ENCODE measurements at regions not wholly inside any gene's neighbourhood (a gene's known extent, or its start where the extent isn't known, plus 50 kb on each side); places are given as distances from the start of the nearest gene placed in this dataset.

- no peak for TF ChIP-seq EP300 (conservative IDR thresholded peaks at IDR 0.05; ENCODE audit: poor library complexity, severe bottlenecking)
- no peak for TF ChIP-seq CTCF (IDR thresholded peaks at IDR 0.05; ENCODE audit: poor library complexity, severe bottlenecking)
- TF ChIP-seq REST (IDR thresholded peaks at IDR 0.05; ENCODE audit: borderline replicate concordance) = no peak
- Histone ChIP-seq H3K9me2 (ENCODE audit: insufficient read depth, low read length) (no peaks in the 10 kb centered on the region), H3K27ac (ENCODE audit: low read length) (no peak overlapping the region), H3K4me3 (ENCODE audit: low read length) (no peak overlapping the region), H3F3A (ENCODE audit: insufficient read depth, low read length, poor library complexity, severe bottlenecking) (no peaks in the 10 kb centered on the region), H2AFZ (ENCODE audit: low read depth, low read length) (no peak overlapping the region), H3K4me2 (ENCODE audit: low read length) (no peak overlapping the region), H3K27me3 (ENCODE audit: insufficient read depth, low read depth, low read length) (no peaks in the 10 kb centered on the region), H3K79me2 (replicated peaks; ENCODE audit: insufficient read depth, low read length) (no peaks in the 10 kb centered on the region), H3K36me3 (ENCODE audit: insufficient read depth, low read length) (no peaks in the 10 kb centered on the region), H3K9ac (ENCODE audit: low read length) (no peak overlapping the region), H3K9me3 (ENCODE audit: low read length) (no peaks in the 10 kb centered on the region), H4K20me1 (ENCODE audit: insufficient read depth) (no peaks in the 10 kb centered on the region)
Measured at GRCh38 chr4:123455360-123455759, 58.8 kb downstream of the SPRY1 start.

GRCh38 chr4:123462007-123462406 lies 65.4 kb downstream of the SPRY1 start:
- Histone ChIP-seq H3K9ac (ENCODE audit: low read length) (no peak overlapping the region), H3K9me3 (ENCODE audit: low read length) (no peaks in the 10 kb centered on the region), H2AFZ (ENCODE audit: low read depth, low read length) (no peak overlapping the region), H3K79me2 (replicated peaks; ENCODE audit: insufficient read depth, low read length) (no peaks in the 10 kb centered on the region), H3K27ac (ENCODE audit: low read length) (no peak overlapping the region), H3K36me3 (ENCODE audit: insufficient read depth, low read length) (no peaks in the 10 kb centered on the region), H3K4me3 (ENCODE audit: low read length) (no peak overlapping the region), H3K9me2 (ENCODE audit: insufficient read depth, low read length) (no peaks in the 10 kb centered on the region), H3K27me3 (ENCODE audit: insufficient read depth, low read depth, low read length) (no peaks in the 10 kb centered on the region), H3K4me2 (ENCODE audit: low read length) (no peak overlapping the region), H3F3A (ENCODE audit: insufficient read depth, low read length, poor library complexity, severe bottlenecking) (no peaks in the 10 kb centered on the region), H4K20me1 (ENCODE audit: insufficient read depth) (no peaks in the 10 kb centered on the region)
- TF ChIP-seq POLR2AphosphoS5 (IDR thresholded peaks at IDR 0.05) = no peak
- no peak for TF ChIP-seq MXI1 (conservative IDR thresholded peaks at IDR 0.05; ENCODE audit: poor library complexity, severe bottlenecking)
- no peak for TF ChIP-seq REST (IDR thresholded peaks at IDR 0.05; ENCODE audit: borderline replicate concordance)
- TF ChIP-seq TAF1 (IDR thresholded peaks at IDR 0.05; ENCODE audit: low read depth) = no peak
- TF ChIP-seq SMC3 (conservative IDR thresholded peaks at IDR 0.05; ENCODE audit: poor library complexity) = no peak
- TF ChIP-seq EZH2 (IDR thresholded peaks at IDR 0.05; ENCODE audit: borderline replicate concordance, insufficient read depth, low read length, poor library complexity, severe bottlenecking) = no peak
- TF ChIP-seq RAD21 (conservative IDR thresholded peaks at IDR 0.05) = no peak
- TF ChIP-seq CTCF (IDR thresholded peaks at IDR 0.05; ENCODE audit: poor library complexity, severe bottlenecking) = no peak
- TF ChIP-seq EP300 (conservative IDR thresholded peaks at IDR 0.05; ENCODE audit: poor library complexity, severe bottlenecking) = no peak

Measured in neural cell (in vitro differentiated cells).